Uterus (tissue), 2 donors: ENCODE measurements at regions not wholly inside any gene's neighbourhood (a gene's known extent, or its start where the extent isn't known, plus 50 kb on each side); places are given as distances from the start of the nearest gene placed in this dataset.

ENCODE experiments used
- POLR2A ChIP-seq, 2 donors: fragments of 450-650 bp; IDR thresholded peaks; one replicate each; pipeline ENCODE4 v1.6.1; 2016; ENCODE audit warnings: antibody characterized with exemption in 2 of 2, mild to moderate bottlenecking in 1 of 2, moderate library complexity in 1 of 2
- TF ChIP-seq, protein P1 (sequence below), 4 experiments: fragments of 200-600 bp in 2 of 4; fragments of 450-650 bp in 2 of 4; sonication (generic) in 2 of 4; IDR thresholded peaks; one replicate each; pipeline ENCODE4 v1.5.1; 2016 to 2019; ENCODE audit warnings: antibody characterized with exemption in 4 of 4, mild to moderate bottlenecking in 2 of 4, moderate library complexity in 1 of 4

DNA sequence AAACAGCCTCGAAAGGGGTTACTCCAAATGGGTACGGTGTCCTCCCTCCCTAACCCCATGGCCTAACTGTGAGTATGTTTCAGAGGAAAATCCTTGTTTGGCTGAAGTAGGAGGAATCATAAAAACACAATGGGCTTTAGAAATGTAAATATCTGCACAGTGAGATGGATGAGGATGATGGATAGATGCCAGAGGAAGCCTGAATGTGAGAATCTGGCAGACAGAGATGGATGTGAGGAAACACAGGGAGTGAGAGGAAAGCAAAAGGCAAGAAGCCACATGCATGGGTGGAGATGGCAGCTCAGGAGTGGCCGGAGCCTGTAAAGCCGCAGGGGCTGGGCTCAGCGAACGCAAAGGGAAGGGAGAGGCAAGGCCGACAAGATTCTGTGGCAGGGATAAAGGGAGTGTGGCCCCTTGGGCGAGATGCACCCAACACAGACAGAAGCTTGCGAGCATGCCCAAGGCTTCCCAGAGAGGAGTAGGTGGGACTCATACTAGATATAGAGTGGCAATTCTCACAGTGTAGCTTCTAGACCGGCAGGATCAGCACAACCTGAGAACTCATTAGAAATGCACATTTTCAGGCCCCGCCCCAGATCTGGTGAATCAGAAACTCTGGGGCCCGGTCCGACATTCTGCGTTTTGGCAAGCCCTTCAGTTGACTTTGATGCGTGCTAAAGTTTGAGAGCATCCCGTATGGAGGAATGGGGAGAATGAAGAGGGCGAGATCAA is 237.3 kb upstream of the CADM1 start:
- TF ChIP-seq POLR2A (IDR thresholded peaks at IDR 0.05) = no peak
- TF ChIP-seq, protein P1, sequence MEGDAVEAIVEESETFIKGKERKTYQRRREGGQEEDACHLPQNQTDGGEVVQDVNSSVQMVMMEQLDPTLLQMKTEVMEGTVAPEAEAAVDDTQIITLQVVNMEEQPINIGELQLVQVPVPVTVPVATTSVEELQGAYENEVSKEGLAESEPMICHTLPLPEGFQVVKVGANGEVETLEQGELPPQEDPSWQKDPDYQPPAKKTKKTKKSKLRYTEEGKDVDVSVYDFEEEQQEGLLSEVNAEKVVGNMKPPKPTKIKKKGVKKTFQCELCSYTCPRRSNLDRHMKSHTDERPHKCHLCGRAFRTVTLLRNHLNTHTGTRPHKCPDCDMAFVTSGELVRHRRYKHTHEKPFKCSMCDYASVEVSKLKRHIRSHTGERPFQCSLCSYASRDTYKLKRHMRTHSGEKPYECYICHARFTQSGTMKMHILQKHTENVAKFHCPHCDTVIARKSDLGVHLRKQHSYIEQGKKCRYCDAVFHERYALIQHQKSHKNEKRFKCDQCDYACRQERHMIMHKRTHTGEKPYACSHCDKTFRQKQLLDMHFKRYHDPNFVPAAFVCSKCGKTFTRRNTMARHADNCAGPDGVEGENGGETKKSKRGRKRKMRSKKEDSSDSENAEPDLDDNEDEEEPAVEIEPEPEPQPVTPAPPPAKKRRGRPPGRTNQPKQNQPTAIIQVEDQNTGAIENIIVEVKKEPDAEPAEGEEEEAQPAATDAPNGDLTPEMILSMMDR (IDR thresholded peaks at IDR 0.05) = no peak
